ENCODE measurements at regions not wholly inside any gene's neighbourhood (a gene's known extent, or its start where the extent isn't known, plus 50 kb on each side); places are given as distances from the start of the nearest gene placed in this dataset.

GRCh38 chr2:128401680-128402079 is 83.0 kb upstream of the HS6ST1 start:
- DNase-seq (ENCODE audit: low read depth): no peak

DNA sequence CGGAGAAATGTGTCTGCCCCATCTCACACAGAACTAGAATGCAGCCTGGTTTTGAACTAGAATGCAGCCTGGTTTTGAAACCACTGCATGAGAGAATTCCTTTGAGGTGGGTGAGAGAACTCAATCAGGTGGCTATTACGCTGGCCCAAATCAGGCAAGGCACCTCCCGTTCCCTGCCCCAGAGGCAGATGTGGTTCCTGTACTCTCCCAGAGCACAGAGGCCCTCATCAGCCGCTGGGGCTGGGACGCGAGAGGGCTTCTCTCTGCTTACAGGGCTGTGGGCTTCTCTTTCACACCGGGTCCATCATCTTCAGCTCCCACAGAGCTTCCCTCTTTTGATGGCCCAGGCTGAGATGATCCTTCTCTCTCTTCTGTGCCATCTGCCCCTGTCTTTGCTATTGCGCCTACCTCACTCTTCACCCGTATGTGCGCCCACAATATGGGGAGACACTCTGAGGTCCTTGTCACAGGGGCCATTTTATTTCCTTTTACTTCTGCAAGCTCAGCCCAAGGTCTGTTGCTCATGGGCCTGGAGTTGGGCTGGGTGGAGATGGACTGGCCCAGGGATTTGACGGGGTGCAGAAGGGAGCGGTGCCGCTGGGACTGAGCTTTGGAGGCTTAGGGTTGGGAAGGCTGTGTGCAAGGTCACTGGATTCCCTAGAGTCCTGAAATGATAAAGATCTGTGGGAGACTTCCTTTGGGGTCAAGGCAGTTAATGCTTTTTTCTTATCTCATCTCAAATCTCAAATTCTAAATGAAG is 84.4 kb upstream of the HS6ST1 start:
- DNase-seq (ENCODE audit: low read depth): no peak

DNA sequence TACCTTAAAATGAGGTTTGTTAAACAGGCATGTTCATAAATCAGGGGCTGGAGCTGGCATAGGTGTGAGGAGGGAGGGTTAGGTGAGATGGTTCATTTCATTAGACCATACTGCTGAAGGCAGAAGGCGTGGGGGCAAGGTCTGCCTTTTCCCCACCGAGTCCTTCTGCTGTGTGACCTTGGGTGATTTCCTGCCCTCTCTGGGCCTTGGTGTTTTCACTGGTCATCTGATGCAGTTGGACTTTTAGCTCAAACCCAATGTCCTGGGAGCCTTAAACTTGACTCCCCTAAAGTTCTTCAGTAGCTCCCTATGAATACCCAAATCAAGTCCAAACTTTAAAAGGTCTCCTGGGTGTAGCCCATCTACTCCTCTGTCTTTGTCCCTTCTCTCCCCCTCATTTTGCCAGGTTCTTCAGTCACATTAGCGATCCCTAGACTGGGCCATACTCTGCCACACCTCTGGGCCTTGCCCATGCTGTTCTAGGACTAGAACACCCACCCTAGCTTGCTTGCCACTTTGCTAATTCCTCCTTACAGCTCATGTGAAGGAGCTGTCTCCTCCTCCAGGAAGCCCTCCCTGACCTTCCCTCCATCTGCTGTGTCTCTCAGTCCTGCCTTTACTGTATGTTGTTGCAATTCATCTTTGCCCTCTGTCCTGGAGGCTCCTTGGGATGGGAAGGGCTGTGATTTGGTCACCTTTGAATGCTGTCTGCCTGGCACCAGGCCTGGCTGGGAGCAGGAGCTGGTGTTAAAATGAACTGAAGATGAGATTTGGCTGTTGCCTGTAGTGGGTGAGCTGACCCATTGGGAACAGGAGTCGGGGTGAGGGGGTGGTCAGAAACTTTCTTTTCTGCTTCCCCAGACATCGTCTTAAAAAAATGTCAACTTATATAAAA is 85.4 kb upstream of the HS6ST1 start:
- DNase-seq (ENCODE audit: low read depth): no peak

GRCh38 chr2:128404709-128405466 is 86.2 kb upstream of the HS6ST1 start:
- no peak for DNase-seq (ENCODE audit: low read depth)

DNA sequence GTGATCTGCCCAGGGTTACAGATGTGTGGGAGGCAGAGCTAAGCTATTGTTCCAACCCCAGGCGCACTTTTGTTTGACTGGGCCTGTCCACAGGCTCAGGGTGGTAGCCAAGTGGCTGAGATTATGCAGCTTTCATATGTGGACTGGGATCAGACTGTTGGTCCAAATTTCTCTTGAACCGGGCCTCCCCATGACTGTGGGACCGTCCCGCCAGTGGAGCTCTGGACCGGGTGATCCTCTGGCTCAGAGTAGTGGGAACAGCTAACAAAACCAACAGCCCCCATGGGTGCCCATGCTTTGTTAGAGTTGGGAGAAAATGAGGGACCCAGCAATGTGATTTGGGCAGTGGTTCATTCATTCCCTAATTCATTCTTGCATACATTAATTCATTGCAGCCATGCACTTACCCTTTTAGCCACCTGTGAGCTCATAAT is 86.8 kb upstream of the HS6ST1 start:
- no peak for DNase-seq (ENCODE audit: low read depth)

DNA sequence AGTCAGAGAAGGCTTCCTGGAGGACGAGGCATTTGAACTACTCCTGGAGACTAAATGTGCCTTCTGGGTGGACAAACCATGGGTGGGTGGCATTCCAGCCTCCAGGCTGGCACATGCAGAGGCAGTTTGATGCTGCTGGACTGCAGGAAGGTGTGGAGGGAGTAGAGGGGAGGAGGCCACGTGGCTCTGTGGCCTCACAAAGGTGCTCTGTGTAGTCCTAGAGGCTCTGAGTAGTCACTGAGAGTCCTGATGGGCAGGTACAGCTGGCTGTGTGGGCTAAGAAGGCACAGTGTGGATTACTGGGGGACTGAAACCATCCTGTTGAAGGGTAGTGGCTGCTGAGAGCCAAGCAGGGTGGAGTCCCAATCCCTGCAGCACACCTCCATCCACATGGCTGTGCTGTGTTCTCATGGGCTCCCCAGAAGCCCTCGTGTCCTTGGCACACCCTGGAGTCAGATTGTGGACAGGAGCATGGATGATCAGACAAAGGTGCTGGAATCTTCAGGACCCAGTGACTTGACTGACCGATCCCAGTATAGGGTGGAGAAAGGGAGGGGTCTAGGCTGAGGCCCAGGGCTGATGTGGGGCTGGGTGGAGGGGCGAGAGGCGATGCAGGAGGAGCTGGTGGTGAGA is 87.4 kb upstream of the HS6ST1 start:
- no peak for DNase-seq (ENCODE audit: low read depth)

DNA sequence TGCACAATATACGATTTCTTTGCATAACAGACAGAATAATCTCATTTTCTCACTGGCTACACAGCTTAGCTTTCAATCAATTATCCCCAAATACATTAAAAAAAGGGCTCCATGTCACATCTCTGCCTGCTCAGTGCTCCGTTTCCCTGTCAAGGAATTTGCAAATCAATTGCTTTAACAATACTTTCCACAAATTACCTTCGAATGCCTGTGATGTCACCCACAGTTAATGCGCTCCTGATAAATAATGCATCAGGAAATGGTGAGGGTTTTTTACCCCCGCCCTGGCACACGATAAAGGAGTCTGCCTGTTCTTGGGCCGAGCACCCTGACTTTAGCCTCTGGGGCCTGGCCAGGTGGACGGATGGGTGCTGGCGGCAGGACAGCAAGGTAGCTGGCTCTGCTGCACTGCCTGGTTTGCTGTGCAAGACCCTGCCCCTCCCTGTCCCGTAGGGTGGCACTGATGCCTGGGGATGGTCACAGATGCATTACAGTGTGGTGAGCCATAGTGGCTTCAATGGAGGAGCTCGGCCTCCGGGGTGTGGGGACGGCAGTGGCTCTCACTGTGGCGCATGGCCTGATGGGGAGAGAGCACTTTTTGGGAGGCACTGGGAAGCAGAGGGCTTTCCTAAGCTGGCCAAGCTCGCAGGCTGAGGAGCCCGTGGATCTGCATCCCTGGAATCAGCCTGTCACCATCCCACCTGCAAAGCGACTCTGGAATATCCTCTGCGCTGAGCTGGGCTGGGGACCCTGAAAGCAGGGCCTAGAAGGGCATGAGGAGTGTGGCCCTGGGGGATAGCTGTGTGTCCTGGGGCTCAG is 88.3 kb upstream of the HS6ST1 start:
- DNase-seq (ENCODE audit: low read depth): no peak

GRCh38 chr2:128408349-128409305 is 90.0 kb upstream of the HS6ST1 start:
- no peak for DNase-seq (ENCODE audit: low read depth)

GRCh38 chr2:128409326-128410034 is 90.8 kb upstream of the HS6ST1 start:
- no peak for DNase-seq (ENCODE audit: low read depth)

- no peak for DNase-seq (ENCODE audit: low read depth)
Observed at GRCh38 chr2:128410035-128410757, 91.5 kb upstream of the HS6ST1 start.

GRCh38 chr2:128410758-128411215 is 92.1 kb upstream of the HS6ST1 start:
- no peak for DNase-seq (ENCODE audit: low read depth)

- DNase-seq (ENCODE audit: low read depth): no peak
Observed at GRCh38 chr2:128411431-128411830, 92.8 kb upstream of the HS6ST1 start.

DNA sequence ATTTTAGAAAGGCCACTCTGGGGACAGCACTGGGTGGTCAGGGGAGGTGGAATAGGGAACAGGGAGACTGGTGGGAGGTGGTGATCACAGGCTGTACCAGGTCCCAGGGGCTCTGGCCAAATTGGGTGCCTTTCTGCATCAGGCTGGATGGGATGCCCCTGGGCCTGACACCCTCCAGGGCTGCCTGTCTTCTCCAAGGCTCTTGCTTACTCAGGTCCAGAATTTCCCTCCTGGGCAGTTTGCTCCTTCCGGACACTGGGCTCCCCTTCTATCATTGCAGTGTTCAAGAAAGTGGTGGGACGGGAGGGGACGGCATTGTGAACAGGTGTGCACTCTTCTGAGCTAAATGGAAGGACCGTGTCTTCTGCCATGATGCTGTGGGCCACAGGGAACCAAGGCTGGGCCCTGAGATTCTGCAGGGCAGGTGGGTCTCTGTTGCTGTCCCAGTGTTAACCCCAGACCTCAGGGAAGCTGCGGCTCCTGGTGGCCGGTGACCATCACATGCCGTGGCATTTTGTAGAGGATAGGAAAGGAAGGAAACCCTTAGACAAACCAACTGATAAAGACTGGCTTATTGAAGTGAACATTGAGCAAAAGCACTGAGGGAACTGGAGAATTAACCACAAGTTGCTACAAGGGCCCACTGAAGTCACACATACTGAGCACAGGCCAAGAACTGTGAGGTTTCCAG is 93.7 kb upstream of the HS6ST1 start:
- no peak for DNase-seq (ENCODE audit: low read depth)

DNA sequence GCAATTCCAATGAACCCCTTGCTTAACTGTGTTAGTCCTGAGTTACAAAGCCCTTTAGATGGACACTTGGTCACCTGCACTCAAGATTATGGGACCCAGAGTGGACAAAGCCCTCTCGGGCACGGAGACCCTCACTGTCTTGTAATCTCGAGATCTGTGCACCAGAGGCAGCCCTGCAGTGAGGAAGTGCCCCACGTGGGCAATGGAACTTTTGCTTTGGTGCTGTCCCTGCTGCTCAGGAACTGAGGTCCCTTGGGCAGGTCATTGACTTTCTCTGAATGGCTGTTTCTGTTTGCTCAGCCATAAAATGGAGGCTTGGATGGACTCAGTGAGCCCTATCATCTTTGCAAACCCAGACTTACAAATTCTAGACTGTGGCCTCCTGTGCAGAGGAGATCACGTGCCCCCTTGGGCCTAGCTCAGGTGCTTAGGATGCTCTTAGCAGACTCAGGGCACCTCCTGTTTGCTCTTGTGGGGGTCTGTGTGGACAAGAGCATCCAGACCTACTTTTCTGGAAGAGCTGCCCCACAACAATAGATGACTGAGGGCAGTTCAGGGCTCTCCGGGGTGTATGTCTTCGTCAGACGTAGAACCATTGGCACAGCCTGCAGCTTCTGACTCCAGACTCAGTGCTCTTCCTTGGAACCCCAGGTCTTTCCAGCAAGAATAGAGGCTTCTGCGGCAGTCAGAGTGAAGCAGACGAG is 94.5 kb upstream of the HS6ST1 start:
- no peak for DNase-seq (ENCODE audit: low read depth)

DNA sequence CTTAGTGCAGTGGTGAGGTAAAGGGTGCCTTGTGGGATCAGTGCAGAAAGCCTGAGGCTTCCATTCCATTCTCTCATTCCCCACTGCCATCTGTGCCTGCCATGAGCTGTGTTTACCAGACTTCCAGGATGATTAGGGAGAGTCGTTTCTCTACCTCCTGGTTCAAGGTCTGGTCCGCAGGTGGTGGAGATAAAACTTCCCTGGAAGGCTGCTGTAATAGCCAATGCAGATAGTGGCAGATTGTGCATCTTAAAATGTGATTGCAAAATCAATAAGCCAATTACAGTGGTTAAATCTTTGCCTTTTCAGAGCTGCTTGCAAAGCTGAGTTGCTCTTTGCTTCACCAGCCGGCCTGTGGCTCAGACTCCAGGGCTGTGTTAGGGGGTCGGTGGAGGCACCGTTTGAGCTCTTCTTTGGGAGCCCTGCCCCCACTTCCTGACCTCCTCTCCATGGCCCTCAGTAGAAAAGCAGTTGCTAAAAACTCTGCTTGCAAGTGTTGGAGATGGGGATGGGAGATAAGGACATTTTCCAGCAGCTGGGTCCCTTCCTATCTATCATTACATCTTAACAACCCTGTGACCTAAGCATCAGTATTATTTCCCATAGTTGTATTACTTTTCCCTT is 95.2 kb upstream of the HS6ST1 start:
- DNase-seq (ENCODE audit: low read depth): no peak

DNA sequence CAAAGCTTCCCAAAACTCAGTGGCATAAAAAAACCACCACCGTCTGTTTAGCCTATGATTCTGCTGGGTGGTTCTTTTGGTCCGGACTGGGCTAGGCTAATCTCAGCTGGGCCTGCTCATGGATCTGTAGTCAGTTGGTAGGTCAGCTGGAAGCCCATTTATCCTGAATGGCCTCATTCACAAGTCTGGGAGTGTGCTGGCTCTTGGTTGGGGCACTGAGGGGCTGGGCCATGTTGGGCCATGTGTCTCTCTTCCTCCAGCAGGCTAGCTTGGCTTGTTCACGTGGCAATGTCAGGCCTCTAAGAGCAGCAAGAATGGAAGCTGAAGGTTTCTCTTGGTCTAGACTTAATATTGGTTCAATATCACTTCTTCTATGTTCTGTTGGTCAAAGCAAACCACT is 95.7 kb upstream of the HS6ST1 start:
- DNase-seq (ENCODE audit: low read depth): no peak
